ENCODE measurements at regions not wholly inside any gene's neighbourhood (a gene's known extent, or its start where the extent isn't known, plus 50 kb on each side); places are given as distances from the start of the nearest gene placed in this dataset.
"Not testable (repeated sequence)": the region's sequence is repeated elsewhere in the genome, so short reads cannot be mapped to it uniquely, and the experiment has no call there.

DNA sequence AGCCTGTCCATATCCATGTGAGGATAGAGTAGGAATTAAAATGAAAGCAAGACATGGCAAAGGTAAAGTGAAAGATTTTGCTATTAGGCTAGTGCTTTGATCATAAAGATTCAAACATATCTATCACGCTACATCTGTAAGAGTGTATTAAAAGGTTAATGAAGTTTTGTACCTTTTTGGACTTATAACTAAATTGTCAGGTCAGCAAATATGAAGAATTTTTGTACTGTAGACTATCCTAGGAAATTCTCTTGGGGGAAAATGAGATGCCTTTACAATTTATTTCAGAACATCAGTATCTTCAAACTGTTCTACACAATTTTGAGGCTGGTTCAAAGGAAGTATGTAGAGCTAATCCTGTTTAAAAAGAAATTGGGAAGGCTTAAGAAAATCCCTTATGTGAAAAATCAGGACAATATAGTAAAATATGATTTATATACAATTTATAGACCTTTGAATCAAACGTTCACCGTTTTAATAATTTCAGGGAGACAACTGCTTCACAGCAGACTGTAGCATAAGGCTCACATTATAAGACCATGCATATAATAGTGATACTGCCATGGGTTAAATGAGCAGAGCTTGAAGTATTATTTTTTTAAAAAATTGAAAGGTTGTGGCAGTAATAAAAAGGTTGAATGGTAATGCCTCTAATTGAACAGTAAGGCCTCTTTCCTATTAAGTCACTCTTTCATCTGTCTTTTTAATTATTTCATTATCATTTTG, 639.5 kb upstream of the ARRDC3 start:
- no peak for TF ChIP-seq CTCF (IDR thresholded peaks at IDR 0.05)
- DNase-seq (no peak), ATAC-seq (no peak)
- H3K9me3 ChIP-seq, result no peaks in the 10 kb centered on the region
- H3K36me3 ChIP-seq, result no peaks in the 10 kb centered on the region
- no peaks in the 10 kb centered on the region for H3K4me1 ChIP-seq
- H3K27me3 ChIP-seq (ENCODE audit: low read depth), result no peaks in the 10 kb centered on the region
- no peak overlapping the region for H3K4me3 ChIP-seq
- intact Hi-C loops (cut with DNase I), result no loop called here
- no peak overlapping the region for H3K27ac ChIP-seq

DNA sequence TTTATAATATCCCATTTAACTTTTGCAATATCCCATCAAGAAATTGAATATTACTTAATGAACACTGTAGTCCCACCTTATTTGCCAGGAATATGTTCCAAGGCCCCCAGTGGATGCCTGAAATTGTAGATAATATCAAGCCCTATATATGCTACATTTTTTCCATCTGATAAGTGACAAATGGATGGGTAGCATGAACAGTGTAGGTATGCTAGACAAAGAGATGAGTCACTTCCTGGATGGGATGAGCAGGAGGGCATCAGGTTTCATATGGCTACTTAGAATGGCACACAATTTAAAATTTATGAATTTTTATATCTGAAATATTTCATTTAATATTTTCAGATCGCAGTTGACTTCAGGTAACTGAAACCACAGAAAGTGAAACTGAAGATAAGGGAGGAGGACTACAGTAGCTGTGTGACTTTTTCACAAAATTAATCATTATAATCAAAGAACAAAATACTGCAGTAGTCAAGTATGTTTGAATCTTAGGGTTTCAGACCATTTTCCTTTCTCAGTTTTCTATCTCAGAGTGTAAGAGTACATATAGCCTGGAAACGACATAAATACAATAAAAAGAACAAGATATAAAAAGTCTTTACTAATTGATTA, 636.4 kb upstream of the ARRDC3 start:
- Histone ChIP-seq H3K4me3 (no peak overlapping the region), H3K9me3 (no peaks in the 10 kb centered on the region), H3K4me1 (no peaks in the 10 kb centered on the region), H3K27me3 (ENCODE audit: low read depth) (no peaks in the 10 kb centered on the region), H3K27ac (no peak overlapping the region), H3K36me3 (no peaks in the 10 kb centered on the region)
- TF ChIP-seq CTCF (IDR thresholded peaks at IDR 0.05), result no peak
- intact Hi-C loops (cut with DNase I), result no loop called here
- ATAC-seq (no peak), DNase-seq (no peak)

DNA sequence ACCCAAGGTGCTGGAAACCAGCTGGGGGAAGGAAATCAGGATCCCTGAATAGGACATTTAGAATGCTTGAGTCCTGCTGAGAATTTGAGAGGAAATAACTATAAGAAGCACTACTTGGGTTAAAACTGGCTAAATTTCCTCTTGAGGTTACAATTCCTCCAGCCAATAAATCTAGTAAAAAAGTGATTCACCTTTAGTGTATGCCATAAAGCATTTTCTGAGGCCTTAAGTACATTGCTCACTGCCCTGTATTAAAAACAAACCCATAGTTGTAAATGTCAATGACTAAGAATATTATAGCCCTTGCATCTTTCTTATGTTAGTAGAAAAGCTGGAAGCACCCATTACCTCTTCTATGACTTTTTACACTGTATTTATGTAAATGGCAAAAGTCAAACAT, 634.7 kb upstream of the ARRDC3 start:
- Histone ChIP-seq H3K36me3 (no peaks in the 10 kb centered on the region), H3K9me3 (no peaks in the 10 kb centered on the region), H3K27me3 (ENCODE audit: low read depth) (no peaks in the 10 kb centered on the region), H3K4me3 (no peak overlapping the region), H3K4me1 (no peaks in the 10 kb centered on the region), H3K27ac (no peak overlapping the region)
- TF ChIP-seq CTCF (IDR thresholded peaks at IDR 0.05), result no peak
- intact Hi-C loops (cut with DNase I), result no loop called here
- no peak for DNase-seq
- ATAC-seq, result no peak

DNA sequence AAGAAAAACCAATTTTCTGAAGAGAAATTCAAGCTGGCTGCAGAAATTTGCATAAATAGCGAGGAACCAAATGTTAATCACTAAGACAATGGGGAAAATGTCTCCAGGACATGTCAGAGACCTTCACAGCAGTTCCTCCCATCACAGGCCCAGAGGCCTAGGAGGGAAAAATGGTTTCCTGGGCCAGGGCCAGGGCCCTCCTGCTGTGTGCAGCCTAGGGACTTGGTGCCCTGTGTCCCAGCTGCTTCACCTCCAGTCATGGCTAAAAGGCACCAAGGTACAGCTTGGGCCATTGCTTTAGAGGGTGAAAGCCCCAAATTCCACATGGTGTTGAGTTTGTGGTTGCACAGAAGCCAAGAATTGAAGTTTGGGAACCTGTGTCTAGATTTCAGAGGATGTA, 628.7 kb upstream of the ARRDC3 start:
- H3K9me3 ChIP-seq; ATAC-seq; H3K27me3 ChIP-seq (ENCODE audit: low read depth); H3K4me3 ChIP-seq; H3K36me3 ChIP-seq; H3K4me1 ChIP-seq; H3K27ac ChIP-seq; DNase-seq; intact Hi-C loops (cut with DNase I): not testable (repeated sequence)

DNA sequence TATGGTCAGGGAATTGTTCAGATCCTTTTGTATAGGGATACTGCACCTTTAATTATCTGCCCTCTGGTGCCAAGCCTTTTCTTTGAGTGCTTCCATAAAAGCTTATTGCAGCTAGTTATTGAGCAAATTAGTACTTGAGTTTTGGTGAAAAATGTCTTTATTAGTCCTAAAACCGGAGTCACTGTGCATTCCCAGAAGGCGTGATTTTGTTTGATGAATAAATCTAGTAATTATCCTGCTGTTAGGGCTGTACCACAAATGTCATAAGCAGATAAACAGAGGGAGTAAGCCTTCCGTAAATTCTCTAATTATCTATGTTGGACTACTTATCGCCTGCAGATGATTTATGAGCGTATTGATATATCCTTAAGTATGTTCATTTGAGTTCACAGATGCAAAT, 620.7 kb upstream of the ARRDC3 start:
- H3K36me3 ChIP-seq, result no peaks in the 10 kb centered on the region
- H3K9me3 ChIP-seq, result no peaks in the 10 kb centered on the region
- ATAC-seq (no peak), DNase-seq (no peak)
- intact Hi-C loops (cut with DNase I), result no loop called here
- no peak overlapping the region for H3K27ac ChIP-seq
- H3K4me1 ChIP-seq, result no peaks in the 10 kb centered on the region
- H3K4me3 ChIP-seq, result no peak overlapping the region
- TF ChIP-seq CTCF (IDR thresholded peaks at IDR 0.05), result no peak
- no peaks in the 10 kb centered on the region for H3K27me3 ChIP-seq (ENCODE audit: low read depth)

DNA sequence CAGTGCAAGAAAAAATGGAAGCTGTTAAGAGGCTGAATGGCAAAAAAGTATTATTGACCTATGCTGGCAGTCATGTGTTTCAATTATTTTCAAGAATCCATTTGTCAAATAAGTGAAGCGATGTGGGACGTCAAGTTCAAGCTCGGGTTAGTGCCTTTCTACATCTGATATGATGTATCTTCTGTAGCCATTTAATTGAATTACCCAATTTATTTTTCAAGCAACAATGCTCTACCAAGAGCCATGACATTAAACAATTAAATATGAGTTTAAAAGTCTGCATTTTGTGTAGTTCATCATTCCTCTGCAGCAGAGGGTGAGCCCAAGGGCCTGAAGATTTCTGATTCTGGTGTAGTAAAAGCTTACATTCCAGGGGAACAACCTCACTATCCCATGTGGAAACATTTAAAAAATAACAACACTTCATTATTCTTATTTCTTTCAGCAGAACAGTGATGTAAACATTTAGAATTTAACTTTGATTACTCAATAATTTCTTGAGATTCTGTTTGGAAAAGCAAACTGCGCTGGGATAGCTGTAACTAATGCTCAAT, 619.7 kb upstream of the ARRDC3 start:
- DNase-seq (no peak), ATAC-seq (no peak)
- Histone ChIP-seq H3K9me3 (no peaks in the 10 kb centered on the region), H3K4me3 (no peak overlapping the region), H3K27me3 (ENCODE audit: low read depth) (no peaks in the 10 kb centered on the region), H3K27ac (no peak overlapping the region), H3K4me1 (no peaks in the 10 kb centered on the region), H3K36me3 (no peaks in the 10 kb centered on the region)
- no peak for TF ChIP-seq CTCF (IDR thresholded peaks at IDR 0.05)
- intact Hi-C loops (cut with DNase I), result no loop called here

Data from lower lobe of right lung (tissue), 2 donors.